CD14-positive monocyte (primary cell): ENCODE measurements at regions not wholly inside any gene's neighbourhood (a gene's known extent, or its start where the extent isn't known, plus 50 kb on each side); places are given as distances from the start of the nearest gene placed in this dataset.

Experiments used
- DNase-seq, 3 donors: peaks; one replicate each; pipeline ENCODE4 v3.0.0-alpha.2; 2011 to 2022
- H2AFZ ChIP-seq: 2 replicates; pipeline ENCODE4 v1.6.0; 2012; ENCODE audit warnings: mild to moderate bottlenecking, low read depth, low read length, inconsistent platforms; ENCODE audit not compliant: insufficient read depth, poor library complexity, severe bottlenecking
- H3K27ac ChIP-seq, 2 donors: 1 replicate in 1 of 2; 2 replicates in 1 of 2; pipeline ENCODE4 v1.5.1; 2012 to 2013; ENCODE audit warnings: low read length in 2 of 2, control low read depth in 1 of 2, inconsistent platforms in 1 of 2, low read depth in 1 of 2, mild to moderate bottlenecking in 1 of 2
- H3K27me3 ChIP-seq, 2 donors: one replicate each; pipeline versions ENCODE4 v1.6.0 to v1.6.1; 2011 to 2013; ENCODE audit warnings: low read length in 2 of 2; ENCODE audit not compliant: control insufficient read depth in 2 of 2, insufficient read depth in 2 of 2
- H3K36me3 ChIP-seq, 2 donors: replicated peaks in 1 of 2; 1 replicate in 1 of 2; 2 replicates in 1 of 2; pipeline versions ENCODE4 v1.5.1 to v1.6.1; 2012 to 2013; ENCODE audit warnings: low read length in 2 of 2, control low read depth in 1 of 2, inconsistent platforms in 1 of 2, mild to moderate bottlenecking in 1 of 2; ENCODE audit not compliant: insufficient read depth in 2 of 2, control insufficient read depth in 1 of 2
- H3K4me1 ChIP-seq, 2 donors: 1 replicate in 1 of 2; 2 replicates in 1 of 2; pipeline versions ENCODE4 v1.5.1 to v1.6.1; 2012 to 2013; ENCODE audit warnings: low read length in 2 of 2, control low read depth in 1 of 2, inconsistent platforms in 1 of 2, mild to moderate bottlenecking in 1 of 2, moderate library complexity in 1 of 2; ENCODE audit not compliant: insufficient read depth in 2 of 2, control insufficient read depth in 1 of 2
- H3K4me2 ChIP-seq: replicated peaks from 2 replicates; pipeline ENCODE3; 2012; ENCODE audit warnings: low read length, moderate library complexity, mild to moderate bottlenecking; ENCODE audit not compliant: poor library complexity, severe bottlenecking; ENCODE audit errors: extremely low read depth
- H3K4me3 ChIP-seq, 3 experiments: fragments of 200-600 bp in 1 of 3; sonication (generic) in 1 of 3; replicated peaks in 1 of 3; 1 replicate in 2 of 3; 2 replicates in 1 of 3; pipeline ENCODE4 v1.5.1; 2011 to 2013; ENCODE audit warnings: low read length in 3 of 3, mild to moderate bottlenecking in 3 of 3, control low read depth in 2 of 3, low read depth in 2 of 3, inconsistent platforms in 1 of 3, moderate library complexity in 1 of 3
- H3K79me2 ChIP-seq: 2 replicates; pipeline ENCODE4 v1.6.0; 2012; ENCODE audit warnings: mild to moderate bottlenecking, control low read depth, inconsistent platforms, low read length, moderate library complexity; ENCODE audit not compliant: insufficient read depth
- H3K9ac ChIP-seq: 2 replicates; pipeline ENCODE4 v1.6.0; 2017; ENCODE audit warnings: low read length, mild to moderate bottlenecking; ENCODE audit not compliant: insufficient read depth, poor library complexity, severe bottlenecking
- H3K9me3 ChIP-seq, 2 donors: replicated peaks in 1 of 2; 1 replicate in 1 of 2; 2 replicates in 1 of 2; pipeline versions ENCODE4 v1.5.1 to v1.6.1; 2012 to 2013; ENCODE audit warnings: low read length in 2 of 2, control low read depth in 1 of 2; ENCODE audit not compliant: control insufficient read depth in 1 of 2, insufficient read depth in 1 of 2
- H4K20me1 ChIP-seq: 2 replicates; pipeline ENCODE4 v1.6.0; 2012; ENCODE audit warnings: mild to moderate bottlenecking, low read length, control low read depth, moderate library complexity; ENCODE audit not compliant: insufficient read depth
- H3K27ac Mint-ChIP-seq, 7 donors: one replicate each; pipeline ENCODE4 v1.8.0; 2020; ENCODE audit warnings: mild to moderate bottlenecking in 7 of 7, mixed read lengths in 7 of 7, moderate library complexity in 6 of 7, inconsistent platforms in 2 of 7
- H3K27me3 Mint-ChIP-seq, 3 donors: one replicate each; pipeline ENCODE4 v1.8.0; 2021 to 2022; ENCODE audit warnings: low read depth in 3 of 3, mild to moderate bottlenecking in 3 of 3, mixed read lengths in 3 of 3, moderate library complexity in 3 of 3, inconsistent platforms in 1 of 3
- H3K36me3 Mint-ChIP-seq, 2 donors: one replicate each; pipeline ENCODE4 v1.8.0; 2020; ENCODE audit warnings: mixed read lengths in 2 of 2, inconsistent platforms in 1 of 2, mild to moderate bottlenecking in 1 of 2
- H3K4me1 Mint-ChIP-seq: one replicate; pipeline ENCODE4 v1.8.0; 2020; ENCODE audit warnings: mild to moderate bottlenecking, mixed read lengths
- H3K4me3 Mint-ChIP-seq, 2 donors: one replicate each; pipeline ENCODE4 v1.8.0; 2020; ENCODE audit warnings: mild to moderate bottlenecking in 2 of 2, mixed read lengths in 2 of 2, moderate library complexity in 1 of 2
- H3K9me3 Mint-ChIP-seq, 7 donors: one replicate each; pipeline ENCODE4 v1.8.0; 2020 to 2022; ENCODE audit warnings: mixed read lengths in 7 of 7, mild to moderate bottlenecking in 6 of 7, moderate library complexity in 6 of 7, inconsistent platforms in 2 of 7
- WGBS: methylation state at CpG from one replicate; pipeline ENCODE4 v1.1.5; 2013; ENCODE audit warnings: missing lambda C conversion rate; ENCODE audit not compliant: insufficient coverage; 5-methylcytosine and 5-hydroxymethylcytosine counted together
- intact Hi-C, 2 donors: fragments of 100-400 bp; cut with micrococcal nuclease; formaldehyde crosslinking; loops; one replicate each; pipeline versions ENCODE4 v1.15.0 to v1.15.1; 2023
- TF ChIP-seq, protein P1 (sequence below): fragments of 200-600 bp; IDR thresholded peaks from one replicate; pipeline ENCODE4 v1.8.0; 2022; ENCODE audit warnings: antibody characterized with exemption, mild to moderate bottlenecking

GRCh38 chr7:68006619-68007018, 1010.0 kb downstream of the TYW1 start:
- Mint-ChIP-seq H3K9me3 (peaks cover 0 to 29% (median 13%) of the 10 kb centered on the region in 7 donors), H3K27ac (no peak overlapping the region), H3K4me1 (no peaks in the 10 kb centered on the region)

GRCh38 chr7:68009716-68010115, 1013.1 kb downstream of the TYW1 start:
- TF ChIP-seq, protein P1, sequence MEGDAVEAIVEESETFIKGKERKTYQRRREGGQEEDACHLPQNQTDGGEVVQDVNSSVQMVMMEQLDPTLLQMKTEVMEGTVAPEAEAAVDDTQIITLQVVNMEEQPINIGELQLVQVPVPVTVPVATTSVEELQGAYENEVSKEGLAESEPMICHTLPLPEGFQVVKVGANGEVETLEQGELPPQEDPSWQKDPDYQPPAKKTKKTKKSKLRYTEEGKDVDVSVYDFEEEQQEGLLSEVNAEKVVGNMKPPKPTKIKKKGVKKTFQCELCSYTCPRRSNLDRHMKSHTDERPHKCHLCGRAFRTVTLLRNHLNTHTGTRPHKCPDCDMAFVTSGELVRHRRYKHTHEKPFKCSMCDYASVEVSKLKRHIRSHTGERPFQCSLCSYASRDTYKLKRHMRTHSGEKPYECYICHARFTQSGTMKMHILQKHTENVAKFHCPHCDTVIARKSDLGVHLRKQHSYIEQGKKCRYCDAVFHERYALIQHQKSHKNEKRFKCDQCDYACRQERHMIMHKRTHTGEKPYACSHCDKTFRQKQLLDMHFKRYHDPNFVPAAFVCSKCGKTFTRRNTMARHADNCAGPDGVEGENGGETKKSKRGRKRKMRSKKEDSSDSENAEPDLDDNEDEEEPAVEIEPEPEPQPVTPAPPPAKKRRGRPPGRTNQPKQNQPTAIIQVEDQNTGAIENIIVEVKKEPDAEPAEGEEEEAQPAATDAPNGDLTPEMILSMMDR: no peak
- H3K36me3 Mint-ChIP-seq: no peaks in the 10 kb centered on the region
- Histone ChIP-seq H3K4me1 (no peaks in the 10 kb centered on the region), H3K4me2 (no peak overlapping the region), H3K27me3 (no peaks in the 10 kb centered on the region), H3K9ac (no peak overlapping the region), H3K27ac (no peak overlapping the region), H3K36me3 (no peaks in the 10 kb centered on the region), H3K79me2 (no peaks in the 10 kb centered on the region), H3K9me3 (peaks cover 27 to 33% of the 10 kb centered on the region in 2 donors), H3K4me3 (no peak overlapping the region), H4K20me1 (no peaks in the 10 kb centered on the region), H2AFZ (no peak overlapping the region)
- intact Hi-C loops: no loop called here
- no peak overlapping the region for H3K27ac Mint-ChIP-seq
- peaks cover 0 to 6% (median 0%) of the 10 kb centered on the region in 3 donors for H3K27me3 Mint-ChIP-seq
- no peak for DNase-seq
- H3K9me3 Mint-ChIP-seq: peaks cover 7 to 53% (median 25%) of the 10 kb centered on the region in 7 donors
- H3K4me1 Mint-ChIP-seq: no peaks in the 10 kb centered on the region
- H3K4me3 Mint-ChIP-seq: no peak overlapping the region
- WGBS: 10% methylated on average over 3 of the region's 4 CpGs

More at GRCh38 chr7:68006619-68007018, 1010.0 kb downstream of the TYW1 start:
- no peaks in the 10 kb centered on the region for H3K36me3 ChIP-seq
- Mint-ChIP-seq H3K36me3 (no peaks in the 10 kb centered on the region), H3K27me3 (peaks cover 0 to 6% (median 0%) of the 10 kb centered on the region in 3 donors), H3K4me3 (no peak overlapping the region)
- no peaks in the 10 kb centered on the region for H3K79me2 ChIP-seq
- no peak overlapping the region for H3K4me2 ChIP-seq
- intact Hi-C loops: no loop called here
- no peak for DNase-seq
- H3K4me3 ChIP-seq: no peak overlapping the region
- no peak overlapping the region for H3K9ac ChIP-seq
- WGBS: no CpG with 5 or more reads among the region's 2 CpGs
- no peak overlapping the region for H3K27ac ChIP-seq
- no peaks in the 10 kb centered on the region for H3K27me3 ChIP-seq
- no peak overlapping the region for H2AFZ ChIP-seq
- H3K4me1 ChIP-seq: no peaks in the 10 kb centered on the region
- TF ChIP-seq, protein P1: no peak
- H3K9me3 ChIP-seq: peaks cover 8 to 14% of the 10 kb centered on the region in 2 donors
- no peaks in the 10 kb centered on the region for H4K20me1 ChIP-seq
